ENCODE measurements at regions not wholly inside any gene's neighbourhood (a gene's known extent, or its start where the extent isn't known, plus 50 kb on each side); places are given as distances from the start of the nearest gene placed in this dataset.

DNA sequence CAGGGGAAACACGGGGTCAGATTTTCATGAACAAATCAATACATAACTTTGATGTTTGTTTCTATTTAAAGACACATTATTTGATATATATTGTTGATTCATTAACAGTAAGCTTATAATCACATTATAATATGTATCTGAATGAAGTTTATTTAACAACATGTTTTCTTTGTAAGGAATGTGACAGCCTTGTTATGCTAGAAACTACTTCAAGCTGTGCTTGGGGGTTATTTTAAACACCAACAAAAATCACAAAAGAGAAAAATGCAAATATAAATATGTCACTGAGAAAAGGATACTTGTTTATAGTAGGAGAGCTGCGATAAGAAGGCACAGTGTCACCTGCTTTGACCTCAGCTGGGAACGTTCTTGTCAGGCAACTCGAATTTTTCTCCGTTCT is 354.6 kb upstream of the AGA start:
- Histone ChIP-seq H3K27me3 (ENCODE audit: insufficient read depth, low read length) (no peaks in the 10 kb centered on the region), H2AFZ (ENCODE audit: low read depth, low read length, poor library complexity, severe bottlenecking) (no peak overlapping the region), H3K9me2 (ENCODE audit: insufficient read depth) (no peaks in the 10 kb centered on the region), H3K4me1 (ENCODE audit: control insufficient read depth in 1 of 2, insufficient read depth in 2 of 2, low read length in 2 of 2) (no peaks in the 10 kb centered on the region), H3K9me3 (ENCODE audit: control insufficient read depth in 1 of 2, insufficient read depth in 1 of 2, low read depth in 1 of 2, low read length in 2 of 2) (no peaks in the 10 kb centered on the region), H3K4me3 (replicated peaks in 1 of 2; ENCODE audit: low read depth in 1 of 2, low read length in 2 of 2) (no peak overlapping the region), H3K9ac (ENCODE audit: low read length) (no peak overlapping the region), H3K4me2 (ENCODE audit: low read length) (no peak overlapping the region), H3K79me2 (ENCODE audit: insufficient read depth, low read length) (no peaks in the 10 kb centered on the region), H4K20me1 (ENCODE audit: insufficient read depth) (no peaks in the 10 kb centered on the region), H3K36me3 (ENCODE audit: control insufficient read depth in 1 of 2, insufficient read depth in 2 of 2, low read length in 2 of 2) (no peaks in the 10 kb centered on the region), H3K27ac (ENCODE audit: low read depth, low read length) (no peak overlapping the region)
- intact Hi-C loops (cut with micrococcal nuclease): no loop called here
- ChIA-PET POLR2A (no interaction called here), CTCF (no interaction called here), RAD21 (ENCODE audit: low non-redundant PET in 1 of 2, low total read pairs in 2 of 2, uncharacterized antibody in 2 of 2, unreplicated experiment in 2 of 2) (no interaction called here)
- ATAC-seq (no peak), DNase-seq (ENCODE audit: low read depth, low spot score) (no peak)
- TF ChIP-seq SIN3A (IDR thresholded peaks at IDR 0.05; ENCODE audit: low read depth) (no peak), CBX3 (IDR thresholded peaks at IDR 0.05; ENCODE audit: low read depth) (no peak), POLR2A (IDR thresholded peaks at IDR 0.05; ENCODE audit: borderline replicate concordance, extremely low read depth, insufficient read depth, insufficient read length) (no peak), ATF3 (IDR thresholded peaks at IDR 0.05) (no peak), FOSL1 (IDR thresholded peaks at IDR 0.05; ENCODE audit: low read depth) (no peak), POLR2AphosphoS5 (IDR thresholded peaks at IDR 0.05; ENCODE audit: low read depth, low read length) (no peak)
- TF ChIP-seq, protein P1, sequence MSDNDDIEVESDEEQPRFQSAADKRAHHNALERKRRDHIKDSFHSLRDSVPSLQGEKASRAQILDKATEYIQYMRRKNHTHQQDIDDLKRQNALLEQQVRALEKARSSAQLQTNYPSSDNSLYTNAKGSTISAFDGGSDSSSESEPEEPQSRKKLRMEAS (IDR thresholded peaks at IDR 0.05): no peak
- no TSS peak for BruUV-seq (replicated peaks)

DNA sequence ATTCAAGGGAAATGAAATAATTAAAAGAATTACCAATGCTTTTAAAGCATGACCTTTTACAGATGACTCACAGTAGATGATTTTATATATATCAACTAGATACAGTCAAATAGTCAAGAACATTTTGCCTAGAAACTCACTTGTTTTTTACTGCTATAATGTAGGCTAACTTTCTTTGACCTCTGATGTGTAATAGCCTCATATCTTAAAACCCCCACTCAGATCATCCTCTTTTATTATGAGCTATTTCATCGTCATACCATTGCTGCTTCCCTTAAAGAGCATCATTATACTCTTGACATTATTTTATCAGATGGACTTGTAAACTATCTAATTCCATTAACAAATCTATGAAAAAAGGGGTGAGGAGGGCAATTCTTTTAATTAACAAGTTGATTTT is 355.9 kb upstream of the AGA start:
- POLR2A ChIA-PET: no interaction called here
- intact Hi-C loops (cut with micrococcal nuclease): no loop called here
- BruUV-seq (replicated peaks): no TSS peak
- Histone ChIP-seq H3K9me2 (ENCODE audit: insufficient read depth) (no peaks in the 10 kb centered on the region), H3K4me3 (replicated peaks in 1 of 2; ENCODE audit: low read depth in 1 of 2, low read length in 2 of 2) (no peak overlapping the region), H3K27me3 (ENCODE audit: insufficient read depth, low read length) (no peaks in the 10 kb centered on the region), H3K9me3 (ENCODE audit: control insufficient read depth in 1 of 2, insufficient read depth in 1 of 2, low read depth in 1 of 2, low read length in 2 of 2) (no peaks in the 10 kb centered on the region), H3K9ac (ENCODE audit: low read length) (no peak overlapping the region), H3K36me3 (ENCODE audit: control insufficient read depth in 1 of 2, insufficient read depth in 2 of 2, low read length in 2 of 2) (no peaks in the 10 kb centered on the region), H3K4me1 (ENCODE audit: control insufficient read depth in 1 of 2, insufficient read depth in 2 of 2, low read length in 2 of 2) (no peaks in the 10 kb centered on the region), H3K79me2 (ENCODE audit: insufficient read depth, low read length) (no peaks in the 10 kb centered on the region), H3K27ac (ENCODE audit: low read depth, low read length) (no peak overlapping the region), H2AFZ (ENCODE audit: low read depth, low read length, poor library complexity, severe bottlenecking) (no peak overlapping the region), H4K20me1 (ENCODE audit: insufficient read depth) (no peaks in the 10 kb centered on the region), H3K4me2 (ENCODE audit: low read length) (no peak overlapping the region)
- ATAC-seq: no peak
- CTCF ChIA-PET: no interaction called here
- RAD21 ChIA-PET (ENCODE audit: low non-redundant PET in 1 of 2, low total read pairs in 2 of 2, uncharacterized antibody in 2 of 2, unreplicated experiment in 2 of 2): no interaction called here
- DNase-seq (ENCODE audit: low read depth, low spot score): no peak
- TF ChIP-seq POLR2AphosphoS5 (IDR thresholded peaks at IDR 0.05; ENCODE audit: low read depth, low read length): no peak
- no peak for TF ChIP-seq CTCF (IDR thresholded peaks at IDR 0.05 in 2 of 3, conservative IDR thresholded peaks at IDR 0.05 in 1 of 3; ENCODE audit: borderline replicate concordance in 1 of 3, insufficient read depth in 1 of 3, low read depth in 2 of 3, low read length in 2 of 3)
- no peak for TF ChIP-seq RAD21 (IDR thresholded peaks at IDR 0.05; ENCODE audit: low read depth)
- TF ChIP-seq, protein P2, sequence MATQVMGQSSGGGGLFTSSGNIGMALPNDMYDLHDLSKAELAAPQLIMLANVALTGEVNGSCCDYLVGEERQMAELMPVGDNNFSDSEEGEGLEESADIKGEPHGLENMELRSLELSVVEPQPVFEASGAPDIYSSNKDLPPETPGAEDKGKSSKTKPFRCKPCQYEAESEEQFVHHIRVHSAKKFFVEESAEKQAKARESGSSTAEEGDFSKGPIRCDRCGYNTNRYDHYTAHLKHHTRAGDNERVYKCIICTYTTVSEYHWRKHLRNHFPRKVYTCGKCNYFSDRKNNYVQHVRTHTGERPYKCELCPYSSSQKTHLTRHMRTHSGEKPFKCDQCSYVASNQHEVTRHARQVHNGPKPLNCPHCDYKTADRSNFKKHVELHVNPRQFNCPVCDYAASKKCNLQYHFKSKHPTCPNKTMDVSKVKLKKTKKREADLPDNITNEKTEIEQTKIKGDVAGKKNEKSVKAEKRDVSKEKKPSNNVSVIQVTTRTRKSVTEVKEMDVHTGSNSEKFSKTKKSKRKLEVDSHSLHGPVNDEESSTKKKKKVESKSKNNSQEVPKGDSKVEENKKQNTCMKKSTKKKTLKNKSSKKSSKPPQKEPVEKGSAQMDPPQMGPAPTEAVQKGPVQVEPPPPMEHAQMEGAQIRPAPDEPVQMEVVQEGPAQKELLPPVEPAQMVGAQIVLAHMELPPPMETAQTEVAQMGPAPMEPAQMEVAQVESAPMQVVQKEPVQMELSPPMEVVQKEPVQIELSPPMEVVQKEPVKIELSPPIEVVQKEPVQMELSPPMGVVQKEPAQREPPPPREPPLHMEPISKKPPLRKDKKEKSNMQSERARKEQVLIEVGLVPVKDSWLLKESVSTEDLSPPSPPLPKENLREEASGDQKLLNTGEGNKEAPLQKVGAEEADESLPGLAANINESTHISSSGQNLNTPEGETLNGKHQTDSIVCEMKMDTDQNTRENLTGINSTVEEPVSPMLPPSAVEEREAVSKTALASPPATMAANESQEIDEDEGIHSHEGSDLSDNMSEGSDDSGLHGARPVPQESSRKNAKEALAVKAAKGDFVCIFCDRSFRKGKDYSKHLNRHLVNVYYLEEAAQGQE (IDR thresholded peaks at IDR 0.05; ENCODE audit: low read depth): no peak
- TF ChIP-seq ZBTB33 (IDR thresholded peaks at IDR 0.05; ENCODE audit: extremely low read depth, insufficient replicate concordance, low read length): no peak
- TF ChIP-seq CEBPB (IDR thresholded peaks at IDR 0.05; ENCODE audit: low read depth): no peak
- TF ChIP-seq, protein P1 (IDR thresholded peaks at IDR 0.05): no peak

Measured in HCT116 (cell line).